HG03064 (cell line): ENCODE measurements at regions not wholly inside any gene's neighbourhood (a gene's known extent, or its start where the extent isn't known, plus 50 kb on each side); places are given as distances from the start of the nearest gene placed in this dataset.

Experiments
- ATAC-seq: cut with Tn5 transposase; IDR thresholded peaks from one replicate; pipeline ENCODE4 v1.9.1; 2021; ENCODE audit warnings: low read depth; ENCODE audit not compliant: unreplicated experiment

GRCh38 chr2:111657351-111657975 lies 226.5 kb downstream of the ANAPC1 start:
- no peak for ATAC-seq

GRCh38 chr2:111659361-111660333 lies 224.3 kb downstream of the ANAPC1 start:
- no peak for ATAC-seq

- no peak for ATAC-seq
Observed at GRCh38 chr2:111660811-111661210, 223.2 kb downstream of the ANAPC1 start.

GRCh38 chr2:111661286-111661940 lies 222.6 kb downstream of the ANAPC1 start:
- ATAC-seq: no peak

GRCh38 chr2:111662039-111662770 lies 221.8 kb downstream of the ANAPC1 start:
- ATAC-seq: no peak

- no peak for ATAC-seq
Observed at GRCh38 chr2:111662771-111663470, 221.1 kb downstream of the ANAPC1 start.

- ATAC-seq: no peak
Observed at GRCh38 chr2:111663471-111664274, 220.3 kb downstream of the ANAPC1 start.

GRCh38 chr2:111664275-111664850 lies 219.6 kb downstream of the ANAPC1 start:
- ATAC-seq: no peak

GRCh38 chr2:111665011-111665410 lies 219.0 kb downstream of the ANAPC1 start:
- no peak for ATAC-seq

GRCh38 chr2:111665551-111666116 lies 218.4 kb downstream of the ANAPC1 start:
- no peak for ATAC-seq

- no peak for ATAC-seq
Observed at GRCh38 chr2:111666160-111666559, 217.8 kb downstream of the ANAPC1 start.

- no peak for ATAC-seq
Observed at GRCh38 chr2:111667001-111667400, 217.0 kb downstream of the ANAPC1 start.

GRCh38 chr2:111667542-111668273 lies 216.3 kb downstream of the ANAPC1 start:
- ATAC-seq: no peak

GRCh38 chr2:111668274-111668616 lies 215.7 kb downstream of the ANAPC1 start:
- no peak for ATAC-seq

- ATAC-seq: no peak
Observed at GRCh38 chr2:111668741-111669140, 215.3 kb downstream of the ANAPC1 start.

- ATAC-seq: no peak
Observed at GRCh38 chr2:111669928-111670695, 213.9 kb downstream of the ANAPC1 start.

GRCh38 chr2:111670776-111671175 lies 213.2 kb downstream of the ANAPC1 start:
- no peak for ATAC-seq
